SK-N-SH treated with all-trans-retinoic acid at 6 μM for 48 hours (cell line): ENCODE measurements at regions not wholly inside any gene's neighbourhood (a gene's known extent, or its start where the extent isn't known, plus 50 kb on each side); places are given as distances from the start of the nearest gene placed in this dataset.

Experiments used
- PATZ1 ChIP-seq: fragments of 250-450 bp; sonication (Bioruptor Pico); IDR thresholded peaks from 2 replicates; pipeline ENCODE4 v1.8.0; 2020; ENCODE audit warnings: mild to moderate bottlenecking, moderate library complexity, borderline replicate concordance
- ZC3H10 ChIP-seq: fragments of 250-450 bp; sonication (Bioruptor Pico); IDR thresholded peaks from 2 replicates; pipeline ENCODE4 v1.5.1; 2021; ENCODE audit warnings: mild to moderate bottlenecking, moderate library complexity
- ZFP30 ChIP-seq: fragments of 450-650 bp; formaldehyde crosslinking; IDR thresholded peaks from 2 replicates; pipeline ENCODE4 v1.5.0; 2022; ENCODE audit warnings: mild to moderate bottlenecking, moderate library complexity

GRCh38 chr11:119882316-119882715 lies 153.3 kb upstream of the NECTIN1 start:
- TF ChIP-seq ZC3H10 (CRISPR knock-in tag) (no peak), PATZ1 (CRISPR knock-in tag) (no peak), ZFP30 (CRISPR knock-in tag) (no peak)
